Left ventricle myocardium inferior (tissue), 1 donor: ENCODE measurements at regions not wholly inside any gene's neighbourhood (a gene's known extent, or its start where the extent isn't known, plus 50 kb on each side); places are given as distances from the start of the nearest gene placed in this dataset.

Source experiments
- DNase-seq: peaks from one replicate; pipeline ENCODE4 v3.0.0-alpha.2; 2020
- H3K27ac ChIP-seq: fragments of 200-600 bp; replicated peaks from 2 replicates; pipeline ENCODE4 v1.8.0; 2021
- H3K27me3 ChIP-seq: fragments of 200-600 bp; 2 replicates; pipeline ENCODE4 v1.8.0; 2021; ENCODE audit warnings: low read depth
- H3K36me3 ChIP-seq: fragments of 200-600 bp; 2 replicates; pipeline ENCODE4 v1.8.0; 2021
- H3K4me1 ChIP-seq: fragments of 200-600 bp; 2 replicates; pipeline ENCODE4 v1.8.0; 2021
- H3K4me3 ChIP-seq: fragments of 200-600 bp; 2 replicates; pipeline ENCODE4 v1.8.0; 2021; ENCODE audit warnings: mild to moderate bottlenecking, moderate library complexity
- H3K9me3 ChIP-seq: fragments of 200-600 bp; replicated peaks from 2 replicates; pipeline ENCODE4 v1.8.0; 2021
- intact Hi-C: fragments of 100-400 bp; cut with micrococcal nuclease; formaldehyde crosslinking; loops from one replicate; pipeline ENCODE4 v1.11.0; 2022
- TF ChIP-seq, protein P1 (sequence below): fragments of 200-600 bp; IDR thresholded peaks from 2 replicates; pipeline ENCODE4 v1.8.0; 2021; ENCODE audit warnings: antibody characterized with exemption, mild to moderate bottlenecking, borderline replicate concordance
- donor health status: DM: no; HTN: yes; CAD: no; lungs with severe emphysema.

DNA sequence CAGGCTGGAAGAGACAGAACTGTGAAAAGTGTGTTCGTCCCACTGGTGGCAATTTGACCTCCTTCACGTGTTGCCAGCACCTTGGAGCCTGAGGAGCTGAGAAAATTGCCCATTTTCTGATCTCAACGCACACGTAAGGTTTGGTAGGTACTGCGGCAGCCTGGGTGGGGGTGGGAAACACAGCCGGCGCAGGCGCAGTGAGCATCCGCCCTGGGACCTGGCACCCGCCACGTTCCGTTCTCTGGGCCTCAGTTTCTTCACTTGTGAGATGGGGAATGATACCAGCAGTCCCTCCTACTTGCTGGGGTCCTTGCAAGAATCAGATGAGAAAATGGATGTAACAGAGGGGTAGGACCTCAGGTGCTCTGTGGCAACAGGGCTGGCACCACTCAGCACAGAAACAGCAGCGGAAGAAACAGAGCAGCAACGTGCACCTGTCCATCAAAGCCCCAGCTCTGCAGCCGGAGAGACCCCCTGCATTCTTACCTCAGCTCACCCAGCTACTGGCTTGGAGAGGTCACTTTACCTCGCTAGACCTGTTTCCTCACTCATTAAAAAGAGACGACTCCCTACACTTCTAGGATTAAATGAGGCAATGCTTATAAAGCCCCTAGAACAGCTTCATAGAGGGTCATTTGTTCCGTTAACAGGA lies 458.0 kb upstream of the ID2 start:
- Histone ChIP-seq H3K36me3 (no peaks in the 10 kb centered on the region), H3K27me3 (no peaks in the 10 kb centered on the region), H3K4me3 (no peak overlapping the region), H3K9me3 (no peaks in the 10 kb centered on the region), H3K4me1 (peaks cover 47% of the 10 kb centered on the region), H3K27ac (peak overlapping the region; percentile 61)
- intact Hi-C loops: no loop called here
- TF ChIP-seq, protein P1, sequence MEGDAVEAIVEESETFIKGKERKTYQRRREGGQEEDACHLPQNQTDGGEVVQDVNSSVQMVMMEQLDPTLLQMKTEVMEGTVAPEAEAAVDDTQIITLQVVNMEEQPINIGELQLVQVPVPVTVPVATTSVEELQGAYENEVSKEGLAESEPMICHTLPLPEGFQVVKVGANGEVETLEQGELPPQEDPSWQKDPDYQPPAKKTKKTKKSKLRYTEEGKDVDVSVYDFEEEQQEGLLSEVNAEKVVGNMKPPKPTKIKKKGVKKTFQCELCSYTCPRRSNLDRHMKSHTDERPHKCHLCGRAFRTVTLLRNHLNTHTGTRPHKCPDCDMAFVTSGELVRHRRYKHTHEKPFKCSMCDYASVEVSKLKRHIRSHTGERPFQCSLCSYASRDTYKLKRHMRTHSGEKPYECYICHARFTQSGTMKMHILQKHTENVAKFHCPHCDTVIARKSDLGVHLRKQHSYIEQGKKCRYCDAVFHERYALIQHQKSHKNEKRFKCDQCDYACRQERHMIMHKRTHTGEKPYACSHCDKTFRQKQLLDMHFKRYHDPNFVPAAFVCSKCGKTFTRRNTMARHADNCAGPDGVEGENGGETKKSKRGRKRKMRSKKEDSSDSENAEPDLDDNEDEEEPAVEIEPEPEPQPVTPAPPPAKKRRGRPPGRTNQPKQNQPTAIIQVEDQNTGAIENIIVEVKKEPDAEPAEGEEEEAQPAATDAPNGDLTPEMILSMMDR: no peak
- DNase-seq: no peak

DNA sequence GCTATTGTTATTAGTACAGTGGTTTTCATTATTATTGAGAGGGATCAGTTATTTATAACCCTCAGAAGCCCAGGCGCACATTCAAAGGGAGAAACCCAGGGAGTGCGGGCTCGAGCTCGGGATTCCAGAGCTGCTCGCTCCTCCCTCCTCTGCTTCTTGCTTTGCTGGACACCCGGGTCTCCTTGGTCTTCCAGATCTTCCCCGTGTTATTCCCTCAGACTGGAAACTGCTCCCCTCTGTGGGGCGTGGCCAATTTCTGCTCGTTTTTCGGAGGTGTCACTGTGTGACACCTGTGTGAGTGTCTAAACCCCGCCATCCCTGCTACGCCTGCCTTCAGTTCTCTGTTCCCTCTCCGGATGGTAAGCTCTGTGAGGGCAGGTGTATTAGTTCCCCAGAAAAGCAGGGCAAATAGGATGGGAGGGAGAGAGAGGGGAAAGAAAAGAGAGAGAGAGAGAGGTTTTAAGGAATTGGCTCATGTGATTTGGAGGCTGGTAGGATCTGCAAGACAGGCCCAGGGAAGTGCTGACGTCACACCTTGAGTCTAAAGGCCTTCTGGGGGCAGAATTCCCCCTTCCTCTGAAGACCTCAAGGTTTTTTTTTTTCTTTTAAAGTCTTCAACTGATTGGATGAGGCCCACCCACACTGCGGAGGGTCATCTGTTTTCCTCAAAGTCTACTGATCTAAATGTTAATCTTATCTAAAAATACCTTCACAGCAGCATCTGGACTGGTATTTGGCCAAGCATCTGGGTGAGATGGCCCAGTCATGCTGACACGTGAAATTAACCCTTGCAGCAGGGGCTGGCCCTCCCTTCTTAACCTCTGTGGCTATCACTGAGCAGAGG lies 457.3 kb upstream of the ID2 start:
- TF ChIP-seq, protein P1: no peak
- DNase-seq: no peak
- no peaks in the 10 kb centered on the region for H3K9me3 ChIP-seq
- H3K36me3 ChIP-seq: no peaks in the 10 kb centered on the region
- peaks cover 44% of the 10 kb centered on the region for H3K4me1 ChIP-seq
- H3K4me3 ChIP-seq: no peak overlapping the region
- intact Hi-C loops: no loop called here
- H3K27me3 ChIP-seq: no peaks in the 10 kb centered on the region
- peak overlapping the region; percentile 77 for H3K27ac ChIP-seq

DNA sequence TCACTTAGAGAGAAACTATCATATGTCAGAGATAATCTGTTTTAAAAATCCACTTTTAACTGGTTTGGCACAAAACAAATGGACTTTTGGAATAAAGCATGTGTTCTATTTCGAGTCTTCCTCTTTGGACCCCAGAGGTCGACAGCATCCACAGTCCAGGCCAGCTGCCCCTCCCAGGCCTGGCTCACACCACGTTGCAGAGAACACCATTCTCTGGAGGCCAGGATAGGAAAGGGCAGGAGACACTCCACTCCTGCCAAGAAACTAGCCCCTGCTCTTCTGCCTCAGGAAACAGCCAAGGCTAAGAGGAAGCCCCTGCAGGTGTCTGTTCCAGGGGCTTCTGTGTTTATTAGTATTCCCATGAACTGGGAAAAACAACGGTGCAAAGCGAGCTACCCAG lies 456.6 kb upstream of the ID2 start:
- peak overlapping the region; percentile 77 for H3K27ac ChIP-seq
- DNase-seq: peak; percentile 56

DNA sequence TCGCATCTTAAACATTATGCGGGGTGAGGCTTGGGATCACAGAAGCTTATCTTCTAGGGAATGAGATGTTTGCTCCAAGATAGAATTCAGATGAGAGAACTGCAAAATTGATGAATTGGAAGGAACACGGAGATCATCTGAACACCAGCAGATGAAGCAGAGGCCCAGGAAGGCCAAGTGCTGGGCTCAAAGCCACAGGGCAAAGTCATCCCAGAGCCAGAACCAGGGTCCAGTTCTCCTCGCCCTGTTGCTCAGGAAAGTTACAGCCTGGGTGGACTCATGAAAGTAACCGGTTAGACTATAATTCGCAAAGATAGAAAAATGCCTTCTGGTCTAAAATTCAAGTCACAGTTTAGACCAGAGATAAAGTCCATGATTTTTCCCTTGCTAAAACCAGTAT lies 456.1 kb upstream of the ID2 start:
- no peaks in the 10 kb centered on the region for H3K9me3 ChIP-seq
- H3K4me3 ChIP-seq: no peak overlapping the region
- H3K27ac ChIP-seq: peak overlapping the region; percentile 77
- TF ChIP-seq, protein P1: no peak
- intact Hi-C loops: no loop called here
- no peaks in the 10 kb centered on the region for H3K27me3 ChIP-seq
- no peak for DNase-seq
- H3K36me3 ChIP-seq: no peaks in the 10 kb centered on the region
- H3K4me1 ChIP-seq: peaks cover 33% of the 10 kb centered on the region

More for the DNA sequence above, 456.6 kb upstream of the ID2 start:
- peaks cover 39% of the 10 kb centered on the region for H3K4me1 ChIP-seq
- no peaks in the 10 kb centered on the region for H3K9me3 ChIP-seq
- no peaks in the 10 kb centered on the region for H3K36me3 ChIP-seq
- intact Hi-C loops: no loop called here
- no peaks in the 10 kb centered on the region for H3K27me3 ChIP-seq
- TF ChIP-seq, protein P1: no peak
- H3K4me3 ChIP-seq: no peak overlapping the region

DNA sequence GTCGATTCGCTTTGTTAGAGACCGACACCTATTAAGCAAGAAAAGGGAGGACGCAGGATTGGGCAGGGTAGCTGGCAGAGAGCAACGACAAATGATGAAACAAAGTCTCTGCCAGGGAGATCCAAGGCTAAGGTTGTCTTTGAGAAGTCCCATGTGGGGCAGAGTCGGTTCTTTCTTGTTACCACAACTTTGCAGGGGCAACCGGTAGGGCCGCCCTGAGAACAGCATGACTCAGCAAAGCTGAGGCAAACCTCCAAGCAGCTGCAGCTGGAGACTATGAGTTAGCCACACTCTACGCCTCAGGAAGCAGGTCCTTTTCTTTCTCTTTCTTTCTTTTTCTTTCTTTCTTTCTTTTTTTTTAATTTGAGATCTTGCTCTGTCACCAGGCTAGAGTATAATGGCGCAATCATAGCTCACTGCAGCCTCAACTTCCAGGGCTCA lies 452.3 kb upstream of the ID2 start:
- no peak overlapping the region for H3K4me3 ChIP-seq
- H3K27ac ChIP-seq: peak overlapping the region; percentile 45
- DNase-seq: peak; percentile 57
- H3K4me1 ChIP-seq: peaks cover 37% of the 10 kb centered on the region
- H3K9me3 ChIP-seq: no peaks in the 10 kb centered on the region
- no peaks in the 10 kb centered on the region for H3K27me3 ChIP-seq
- TF ChIP-seq, protein P1: peak; percentile 11
- no peaks in the 10 kb centered on the region for H3K36me3 ChIP-seq
- intact Hi-C loops: no loop called here
